ENCODE measurements at regions not wholly inside any gene's neighbourhood (a gene's known extent, or its start where the extent isn't known, plus 50 kb on each side); places are given as distances from the start of the nearest gene placed in this dataset.

DNA sequence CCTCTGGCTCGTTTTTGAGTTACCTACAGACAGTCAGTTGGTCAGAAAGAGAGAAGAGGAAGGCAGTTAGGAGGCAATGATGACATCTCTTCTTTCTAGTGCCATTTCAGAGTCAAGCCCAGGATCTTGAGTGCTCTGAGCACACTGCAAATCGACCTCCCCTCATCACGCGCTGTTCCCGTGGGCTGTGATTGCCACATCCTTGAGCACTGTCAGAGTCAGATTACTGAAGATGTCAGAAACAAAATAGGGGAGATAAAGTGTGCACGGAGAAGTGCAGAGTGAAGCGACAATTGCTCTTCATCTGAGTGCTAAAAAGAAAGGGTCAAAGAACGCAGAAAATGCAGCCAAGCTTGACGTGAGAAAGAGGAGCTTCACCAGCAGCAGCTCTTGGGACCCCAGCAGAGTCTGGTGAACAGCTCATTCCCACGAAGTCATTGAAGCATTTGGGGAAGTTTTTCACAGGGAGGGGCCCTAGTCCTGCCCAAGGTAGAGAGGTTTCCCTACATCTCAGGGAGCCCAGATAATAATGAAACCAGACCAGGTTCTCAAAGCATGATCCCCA lies 661.7 kb upstream of the AUTS2 start:
- TF ChIP-seq, protein P1, sequence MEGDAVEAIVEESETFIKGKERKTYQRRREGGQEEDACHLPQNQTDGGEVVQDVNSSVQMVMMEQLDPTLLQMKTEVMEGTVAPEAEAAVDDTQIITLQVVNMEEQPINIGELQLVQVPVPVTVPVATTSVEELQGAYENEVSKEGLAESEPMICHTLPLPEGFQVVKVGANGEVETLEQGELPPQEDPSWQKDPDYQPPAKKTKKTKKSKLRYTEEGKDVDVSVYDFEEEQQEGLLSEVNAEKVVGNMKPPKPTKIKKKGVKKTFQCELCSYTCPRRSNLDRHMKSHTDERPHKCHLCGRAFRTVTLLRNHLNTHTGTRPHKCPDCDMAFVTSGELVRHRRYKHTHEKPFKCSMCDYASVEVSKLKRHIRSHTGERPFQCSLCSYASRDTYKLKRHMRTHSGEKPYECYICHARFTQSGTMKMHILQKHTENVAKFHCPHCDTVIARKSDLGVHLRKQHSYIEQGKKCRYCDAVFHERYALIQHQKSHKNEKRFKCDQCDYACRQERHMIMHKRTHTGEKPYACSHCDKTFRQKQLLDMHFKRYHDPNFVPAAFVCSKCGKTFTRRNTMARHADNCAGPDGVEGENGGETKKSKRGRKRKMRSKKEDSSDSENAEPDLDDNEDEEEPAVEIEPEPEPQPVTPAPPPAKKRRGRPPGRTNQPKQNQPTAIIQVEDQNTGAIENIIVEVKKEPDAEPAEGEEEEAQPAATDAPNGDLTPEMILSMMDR (IDR thresholded peaks at IDR 0.05) = no peak
- no peak for TF ChIP-seq POLR2A (IDR thresholded peaks at IDR 0.05)
- no peak for TF ChIP-seq EP300 (IDR thresholded peaks at IDR 0.05)

Data from ovary (tissue), 3 donors.